Naive thymus-derived CD4-positive, alpha-beta T cell (primary cell): ENCODE measurements at regions not wholly inside any gene's neighbourhood (a gene's known extent, or its start where the extent isn't known, plus 50 kb on each side); places are given as distances from the start of the nearest gene placed in this dataset.

ENCODE experiments used
- ATAC-seq: fragments of 150-1000 bp; cut with Tn5 transposase; 2 replicates; pipeline ENCODE4 v1.10.0; 2021; ENCODE audit warnings: mild to moderate bottlenecking, moderate library complexity
- CTCF ChIA-PET: fragments of 350-600 bp; sonication (Branson Sonifier 250); formaldehyde crosslinking; loops from one replicate; lab custom pipeline; 2021; ENCODE audit warnings: antibody characterized with exemption; lab: Charles Lee
- POLR2A ChIA-PET: fragments of 350-600 bp; sonication (Branson Sonifier 250); formaldehyde crosslinking; loops from one replicate; lab custom pipeline; 2021; ENCODE audit warnings: antibody characterized with exemption, inconsistent platforms; lab: Charles Lee
- DNase-seq, 9 donors: peaks; one replicate each; pipeline versions ENCODE4 v3.0.0 to v3.0.0-alpha.2; 2020 to 2022; ENCODE audit warnings: mixed read lengths in 1 of 9
- H3K27ac ChIP-seq: one replicate; pipeline ENCODE4 v1.7.0; 2013; ENCODE audit warnings: mild to moderate bottlenecking, low read depth, low read length, moderate library complexity
- H3K27me3 ChIP-seq, 2 donors: one replicate each; pipeline ENCODE4 v1.7.0; 2013; ENCODE audit warnings: low read length in 2 of 2, mild to moderate bottlenecking in 2 of 2, moderate library complexity in 2 of 2; ENCODE audit not compliant: control insufficient read depth in 2 of 2, insufficient read depth in 2 of 2
- H3K36me3 ChIP-seq, 3 experiments: 1 replicate in 2 of 3; 2 replicates in 1 of 3; pipeline ENCODE4 v1.7.0; 2013; ENCODE audit warnings: low read length in 3 of 3, mild to moderate bottlenecking in 3 of 3, moderate library complexity in 1 of 3; ENCODE audit not compliant: insufficient read depth in 3 of 3, control insufficient read depth in 2 of 3
- H3K4me1 ChIP-seq, 2 donors: one replicate each; pipeline ENCODE4 v1.7.0; 2013; ENCODE audit warnings: low read length in 2 of 2, mild to moderate bottlenecking in 2 of 2, moderate library complexity in 1 of 2; ENCODE audit not compliant: control insufficient read depth in 2 of 2, insufficient read depth in 2 of 2
- H3K4me3 ChIP-seq: 2 replicates; pipeline ENCODE4 v1.7.0; 2013; ENCODE audit warnings: mild to moderate bottlenecking, low read length
- H3K9me3 ChIP-seq, 3 experiments: 1 replicate in 2 of 3; 2 replicates in 1 of 3; pipeline ENCODE4 v1.7.0; 2013; ENCODE audit warnings: low read length in 3 of 3; ENCODE audit not compliant: control insufficient read depth in 2 of 3
- H3K27ac Mint-ChIP-seq, 9 donors: one replicate each; pipeline ENCODE4 v1.8.0; 2020 to 2022; ENCODE audit warnings: mixed read lengths in 9 of 9, mild to moderate bottlenecking in 8 of 9, moderate library complexity in 5 of 9, inconsistent platforms in 2 of 9
- H3K27me3 Mint-ChIP-seq, 5 donors: one replicate each; pipeline ENCODE4 v1.8.0; 2021 to 2022; ENCODE audit warnings: mixed read lengths in 5 of 5, mild to moderate bottlenecking in 1 of 5
- H3K36me3 Mint-ChIP-seq, 5 donors: one replicate each; pipeline ENCODE4 v1.8.0; 2020 to 2022; ENCODE audit warnings: mixed read lengths in 5 of 5, mild to moderate bottlenecking in 3 of 5, inconsistent platforms in 1 of 5
- H3K4me1 Mint-ChIP-seq, 7 donors: one replicate each; pipeline ENCODE4 v1.8.0; 2020 to 2022; ENCODE audit warnings: mixed read lengths in 7 of 7, mild to moderate bottlenecking in 3 of 7, inconsistent platforms in 1 of 7
- H3K4me3 Mint-ChIP-seq, 10 donors: one replicate each; pipeline ENCODE4 v1.8.0; 2020 to 2022; ENCODE audit warnings: mild to moderate bottlenecking in 10 of 10, mixed read lengths in 10 of 10, moderate library complexity in 6 of 10, inconsistent platforms in 2 of 10
- H3K9me3 Mint-ChIP-seq, 11 donors: one replicate each; pipeline ENCODE4 v1.8.0; 2020 to 2022; ENCODE audit warnings: mixed read lengths in 11 of 11, mild to moderate bottlenecking in 4 of 11, inconsistent platforms in 1 of 11, moderate library complexity in 1 of 11
- intact Hi-C, 2 donors: fragments of 100-400 bp; cut with micrococcal nuclease; formaldehyde crosslinking; loops; one replicate each; pipeline ENCODE4 v1.15.1; 2023

DNA sequence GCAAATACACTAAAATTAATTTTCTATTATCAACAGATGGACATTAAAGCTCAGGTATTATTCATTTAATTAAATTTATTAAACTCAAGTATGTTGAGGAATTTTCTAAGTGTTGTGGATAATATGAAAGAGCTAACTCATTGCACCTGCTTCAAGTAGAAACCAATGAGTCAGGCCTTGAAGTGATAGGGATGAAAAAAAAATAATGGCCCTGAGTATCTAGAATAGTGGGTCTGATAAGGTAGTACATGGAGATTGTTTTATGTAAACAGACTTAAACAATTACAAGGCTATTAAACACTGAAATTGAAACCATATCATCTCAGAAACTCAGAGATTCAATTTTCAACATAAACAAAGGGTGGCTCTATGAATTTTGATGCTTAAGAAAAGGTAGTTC lies 857.1 kb upstream of the GBE1 start:
- H3K27me3 Mint-ChIP-seq: no peaks in the 10 kb centered on the region
- H3K4me3 Mint-ChIP-seq: no peak overlapping the region
- H3K36me3 Mint-ChIP-seq: peaks cover 0 to 6% (median 0%) of the 10 kb centered on the region in 5 donors
- no peaks in the 10 kb centered on the region for H3K9me3 ChIP-seq
- no peak overlapping the region for H3K27ac Mint-ChIP-seq
- no peaks in the 10 kb centered on the region for H3K27me3 ChIP-seq
- H3K36me3 ChIP-seq: no peaks in the 10 kb centered on the region
- peaks cover 5 to 29% (median 11%) of the 10 kb centered on the region in 11 donors for H3K9me3 Mint-ChIP-seq
- POLR2A ChIA-PET: no interaction called here
- intact Hi-C loops: no loop called here
- H3K27ac ChIP-seq: no peak overlapping the region
- no peaks in the 10 kb centered on the region for H3K4me1 Mint-ChIP-seq
- CTCF ChIA-PET: no interaction called here
- no peak overlapping the region for H3K4me3 ChIP-seq
- DNase-seq (no peak), ATAC-seq (no peak)
- H3K4me1 ChIP-seq: no peaks in the 10 kb centered on the region

DNA sequence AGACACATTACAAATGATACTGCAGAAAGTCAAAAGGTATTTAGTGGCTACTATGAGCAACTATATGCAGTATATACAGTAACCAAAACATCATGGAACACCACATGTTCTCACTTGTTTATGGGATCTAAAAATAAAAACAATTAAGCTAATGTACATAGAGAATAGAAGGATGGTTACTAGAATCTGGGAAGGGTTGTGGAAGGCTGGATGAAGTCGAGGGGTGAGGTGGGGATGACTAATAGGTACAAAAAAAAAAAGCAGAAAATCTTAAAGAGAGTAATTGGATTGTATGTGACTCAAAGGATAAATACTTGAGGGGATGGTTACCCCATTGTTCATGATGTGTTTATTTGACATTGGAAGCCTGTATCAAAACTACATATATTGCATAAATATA lies 848.8 kb upstream of the GBE1 start:
- no peaks in the 10 kb centered on the region for H3K9me3 ChIP-seq
- H3K36me3 ChIP-seq: no peaks in the 10 kb centered on the region
- no peaks in the 10 kb centered on the region for H3K27me3 Mint-ChIP-seq
- H3K27me3 ChIP-seq: no peaks in the 10 kb centered on the region
- H3K36me3 Mint-ChIP-seq: no peaks in the 10 kb centered on the region
- H3K9me3 Mint-ChIP-seq: peaks cover 0 to 23% (median 5%) of the 10 kb centered on the region in 11 donors
- no peak overlapping the region for H3K27ac Mint-ChIP-seq
- no peak overlapping the region for H3K4me3 Mint-ChIP-seq
- intact Hi-C loops: no loop called here
- H3K4me1 ChIP-seq: no peaks in the 10 kb centered on the region
- ChIA-PET CTCF (no interaction called here), POLR2A (no interaction called here)
- no peak overlapping the region for H3K4me3 ChIP-seq
- ATAC-seq: no peak
- H3K27ac ChIP-seq: no peak overlapping the region
- DNase-seq: no peak
- H3K4me1 Mint-ChIP-seq: no peaks in the 10 kb centered on the region

DNA sequence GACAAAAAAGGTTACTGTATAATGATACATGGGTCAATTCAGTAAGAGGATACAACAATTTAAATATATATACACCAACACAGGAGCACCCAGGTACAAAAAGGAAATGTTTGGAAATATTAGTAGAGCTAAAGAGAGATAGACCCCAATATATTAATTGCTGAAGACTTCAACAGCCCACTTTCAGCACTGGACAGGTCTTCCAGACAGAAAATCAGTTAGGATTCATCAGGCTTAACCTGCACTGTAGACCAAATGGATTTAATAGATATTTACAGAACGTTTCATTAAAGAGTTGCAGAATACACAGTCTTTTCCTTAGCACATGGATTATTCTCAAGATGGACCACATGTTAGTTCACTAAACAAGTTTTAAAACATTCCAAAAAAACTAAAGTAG lies 845.9 kb upstream of the GBE1 start:
- Histone ChIP-seq H3K27ac (no peak overlapping the region), H3K9me3 (no peaks in the 10 kb centered on the region), H3K36me3 (no peaks in the 10 kb centered on the region), H3K4me3 (no peak overlapping the region), H3K27me3 (no peaks in the 10 kb centered on the region), H3K4me1 (no peaks in the 10 kb centered on the region)
- Mint-ChIP-seq H3K27ac (no peak overlapping the region), H3K9me3 (peaks cover 1 to 32% (median 8%) of the 10 kb centered on the region in 11 donors), H3K4me1 (no peaks in the 10 kb centered on the region), H3K4me3 (no peak overlapping the region), H3K27me3 (no peaks in the 10 kb centered on the region), H3K36me3 (no peaks in the 10 kb centered on the region)
- CTCF ChIA-PET: no interaction called here
- intact Hi-C loops: no loop called here
- DNase-seq: no peak
- ATAC-seq: no peak
- POLR2A ChIA-PET: no interaction called here

- ATAC-seq: no peak
- intact Hi-C loops: no loop called here
- Mint-ChIP-seq H3K4me3 (no peak overlapping the region), H3K9me3 (peaks cover 10 to 34% (median 16%) of the 10 kb centered on the region in 11 donors), H3K27me3 (no peaks in the 10 kb centered on the region), H3K36me3 (peaks cover 0 to 5% (median 0%) of the 10 kb centered on the region in 5 donors), H3K4me1 (no peaks in the 10 kb centered on the region), H3K27ac (no peak overlapping the region)
- CTCF ChIA-PET: no interaction called here
- POLR2A ChIA-PET: no interaction called here
- Histone ChIP-seq H3K9me3 (peaks cover 0 to 11% (median 0%) of the 10 kb centered on the region in 3 experiments), H3K27me3 (no peaks in the 10 kb centered on the region), H3K36me3 (no peaks in the 10 kb centered on the region), H3K4me3 (no peak overlapping the region), H3K4me1 (no peaks in the 10 kb centered on the region), H3K27ac (no peak overlapping the region)
- no peak for DNase-seq
These were observed 835.4 kb upstream of the GBE1 start for GRCh38 chr3:82596805-82597204.

DNA sequence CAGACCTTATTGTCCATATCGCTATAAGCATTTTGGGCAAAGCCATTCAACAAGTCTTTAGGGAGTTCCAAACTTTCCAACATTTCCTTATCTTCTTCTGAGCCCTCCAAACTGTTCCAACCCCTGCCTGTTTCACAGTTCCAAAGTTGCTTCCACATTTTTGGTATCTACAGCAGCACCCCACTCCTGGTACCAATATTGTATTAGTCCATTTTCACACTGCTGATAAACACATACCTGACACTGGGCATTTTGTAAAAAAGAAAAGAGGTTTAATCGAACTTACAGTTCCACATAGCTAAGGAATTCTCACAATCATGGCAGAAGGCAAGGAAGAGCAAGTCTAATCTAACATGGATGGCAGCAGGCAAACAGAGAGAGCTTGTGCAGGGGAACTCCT lies 834.1 kb upstream of the GBE1 start:
- Histone ChIP-seq H3K27ac (no peak overlapping the region), H3K4me3 (no peak overlapping the region), H3K4me1 (no peaks in the 10 kb centered on the region), H3K27me3 (no peaks in the 10 kb centered on the region), H3K36me3 (no peaks in the 10 kb centered on the region), H3K9me3 (peaks cover 0 to 11% (median 0%) of the 10 kb centered on the region in 3 experiments)
- Mint-ChIP-seq H3K27ac (no peak overlapping the region), H3K4me1 (no peaks in the 10 kb centered on the region), H3K27me3 (no peaks in the 10 kb centered on the region), H3K9me3 (peaks cover 10 to 34% (median 16%) of the 10 kb centered on the region in 11 donors), H3K36me3 (peaks cover 0 to 5% (median 0%) of the 10 kb centered on the region in 5 donors), H3K4me3 (no peak overlapping the region)
- intact Hi-C loops: no loop called here
- ATAC-seq: no peak
- DNase-seq: no peak
- CTCF ChIA-PET: no interaction called here
- POLR2A ChIA-PET: no interaction called here

DNA sequence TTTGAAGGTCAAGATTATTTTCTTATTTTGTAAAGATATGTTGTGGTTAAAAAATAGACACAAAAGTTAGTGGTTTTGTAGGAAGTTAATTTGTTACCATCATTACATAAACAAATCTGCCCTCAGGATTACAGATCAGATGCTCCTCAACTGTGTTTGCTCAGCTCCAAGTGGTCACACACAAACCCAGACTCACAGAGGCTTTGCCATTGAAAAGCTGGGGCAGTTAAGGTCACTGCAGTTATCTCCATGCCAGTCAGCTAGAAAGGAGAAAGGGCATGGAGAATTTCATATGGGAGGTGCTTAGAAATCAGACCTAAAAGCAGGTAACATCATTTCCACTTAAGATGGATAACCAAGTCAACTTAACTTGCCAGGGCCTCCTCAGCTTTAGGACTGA lies 825.7 kb upstream of the GBE1 start:
- no peaks in the 10 kb centered on the region for H3K36me3 ChIP-seq
- H3K4me1 ChIP-seq: no peaks in the 10 kb centered on the region
- H3K36me3 Mint-ChIP-seq: no peaks in the 10 kb centered on the region
- H3K27ac Mint-ChIP-seq: no peak overlapping the region
- H3K4me1 Mint-ChIP-seq: no peaks in the 10 kb centered on the region
- peaks cover 0 to 5% (median 2%) of the 10 kb centered on the region in 11 donors for H3K9me3 Mint-ChIP-seq
- CTCF ChIA-PET: no interaction called here
- DNase-seq (no peak), ATAC-seq (no peak)
- no peaks in the 10 kb centered on the region for H3K27me3 Mint-ChIP-seq
- H3K4me3 Mint-ChIP-seq: no peak overlapping the region
- no peak overlapping the region for H3K27ac ChIP-seq
- POLR2A ChIA-PET: no interaction called here
- H3K4me3 ChIP-seq: no peak overlapping the region
- no peaks in the 10 kb centered on the region for H3K27me3 ChIP-seq
- no peaks in the 10 kb centered on the region for H3K9me3 ChIP-seq
- intact Hi-C loops: no loop called here

- DNase-seq (no peak), ATAC-seq (no peak)
- intact Hi-C loops: no loop called here
- no peak overlapping the region for H3K27ac ChIP-seq
- H3K27me3 ChIP-seq: no peaks in the 10 kb centered on the region
- no peak overlapping the region for H3K27ac Mint-ChIP-seq
- H3K36me3 ChIP-seq: no peaks in the 10 kb centered on the region
- peaks cover 0 to 5% (median 0%) of the 10 kb centered on the region in 11 donors for H3K9me3 Mint-ChIP-seq
- H3K4me3 ChIP-seq: no peak overlapping the region
- no peak overlapping the region for H3K4me3 Mint-ChIP-seq
- CTCF ChIA-PET: no interaction called here
- no peaks in the 10 kb centered on the region for H3K4me1 ChIP-seq
- H3K36me3 Mint-ChIP-seq: no peaks in the 10 kb centered on the region
- POLR2A ChIA-PET: interaction anchor here (0.6 kb wide), 1 partner anchor 11 kb away, joined by 3 read pairs; no protein-coding TSS in a partner anchor
- H3K27me3 Mint-ChIP-seq: no peaks in the 10 kb centered on the region
- no peaks in the 10 kb centered on the region for H3K9me3 ChIP-seq
- H3K4me1 Mint-ChIP-seq: no peaks in the 10 kb centered on the region
These were observed 825.0 kb upstream of the GBE1 start for GRCh38 chr3:82586414-82586813.
